Head of caudate nucleus (tissue), 42 donors: ENCODE measurements at regions not wholly inside any gene's neighbourhood (a gene's known extent, or its start where the extent isn't known, plus 50 kb on each side); places are given as distances from the start of the nearest gene placed in this dataset.
A peak's percentile ranks its signal among the peaks of the same experiment; 100 is the strongest.

Experiments
- DNase-seq, 42 donors: peaks; one replicate each; pipeline versions ENCODE4 v3.0.0 to v3.0.0-alpha.2; 2020 to 2021; ENCODE audit warnings: mixed read lengths in 7 of 42
- intact Hi-C: fragments of 100-400 bp; cut with DNase I; formaldehyde crosslinking; loops from one replicate; pipeline ENCODE4 v1.15.0; 2022

GRCh38 chr20:53718142-53719021, 124.7 kb upstream of the ZNF217 start:
- intact Hi-C loops, result no loop called here
- DNase-seq, result no peak

GRCh38 chr20:53716395-53716794, 122.8 kb upstream of the ZNF217 start:
- intact Hi-C loops, result no loop called here
- no peak for DNase-seq

DNA sequence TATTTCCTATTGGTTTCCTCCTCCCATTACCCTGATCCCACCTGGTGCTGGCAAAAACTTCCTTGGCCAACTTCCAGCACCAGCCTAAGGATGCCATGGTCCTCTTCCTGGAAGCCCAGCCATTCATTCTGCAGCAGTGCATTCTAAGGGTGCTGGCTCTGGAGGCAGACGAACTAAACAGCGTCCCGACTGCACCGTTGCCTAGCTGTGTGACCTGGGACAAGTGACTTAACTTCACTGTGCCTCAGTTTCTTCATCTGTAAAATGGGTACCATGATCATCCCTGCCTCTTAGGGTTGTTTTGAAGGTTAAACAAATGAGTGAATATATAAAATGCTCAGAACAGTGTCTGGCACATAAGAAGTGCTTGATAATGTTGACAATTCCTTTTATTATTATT, 120.9 kb upstream of the ZNF217 start:
- intact Hi-C loops, result no loop called here

GRCh38 chr20:53713328-53714056, 119.9 kb upstream of the ZNF217 start:
- no peak for DNase-seq
- intact Hi-C loops, result no loop called here

More for the DNA sequence above, 120.9 kb upstream of the ZNF217 start:
- no peak for DNase-seq

- intact Hi-C loops, result no loop called here
These were observed 118.8 kb upstream of the ZNF217 start for GRCh38 chr20:53712212-53712977.

DNA sequence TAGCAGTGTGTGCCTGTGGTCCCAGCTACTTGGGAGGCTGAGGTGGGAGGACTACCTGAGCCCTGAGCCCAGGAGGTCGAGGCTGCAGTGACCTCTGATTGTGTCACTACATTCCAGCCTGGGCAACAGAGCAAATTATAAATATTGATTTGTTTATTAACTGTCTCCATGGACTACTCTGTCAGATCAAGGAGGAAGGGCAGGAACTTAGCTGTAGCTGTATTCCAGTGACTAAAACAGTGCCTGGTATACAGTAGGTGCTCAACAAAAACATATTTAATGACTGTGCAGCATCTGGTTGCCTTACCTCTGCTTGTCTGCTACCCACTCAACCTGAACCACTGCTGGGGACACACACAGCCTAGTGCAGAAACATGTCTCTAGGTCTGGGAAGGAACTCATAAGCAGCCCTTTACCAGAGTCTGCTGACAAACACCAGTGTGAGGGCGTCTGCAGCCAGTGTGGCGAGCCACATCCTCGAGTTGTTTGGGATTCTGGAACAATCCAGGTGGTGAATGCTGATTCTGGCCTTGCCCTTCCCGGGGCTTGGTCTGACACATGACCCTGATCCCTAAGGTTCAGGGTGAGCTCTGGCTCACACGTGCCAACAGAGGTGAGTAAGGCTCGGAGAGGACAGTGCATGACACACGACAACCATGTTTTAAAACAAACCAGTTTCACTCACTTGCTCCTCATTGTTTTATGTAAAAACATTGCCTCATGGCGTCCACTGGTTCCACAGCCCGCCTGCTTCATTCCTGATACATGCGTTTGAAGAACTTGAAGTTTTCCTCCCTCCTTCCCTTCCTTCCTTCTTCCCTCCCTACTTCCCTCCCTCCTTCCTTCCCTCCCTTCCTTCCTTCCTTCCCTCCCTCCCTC, 117.9 kb upstream of the ZNF217 start:
- no peak for DNase-seq
- intact Hi-C loops, result no loop called here

More at GRCh38 chr20:53712212-53712977, 118.8 kb upstream of the ZNF217 start:
- DNase-seq, result no peak

- intact Hi-C loops, result no loop called here
- no peak for DNase-seq
These were observed 114.7 kb upstream of the ZNF217 start for GRCh38 chr20:53708129-53708968.

DNA sequence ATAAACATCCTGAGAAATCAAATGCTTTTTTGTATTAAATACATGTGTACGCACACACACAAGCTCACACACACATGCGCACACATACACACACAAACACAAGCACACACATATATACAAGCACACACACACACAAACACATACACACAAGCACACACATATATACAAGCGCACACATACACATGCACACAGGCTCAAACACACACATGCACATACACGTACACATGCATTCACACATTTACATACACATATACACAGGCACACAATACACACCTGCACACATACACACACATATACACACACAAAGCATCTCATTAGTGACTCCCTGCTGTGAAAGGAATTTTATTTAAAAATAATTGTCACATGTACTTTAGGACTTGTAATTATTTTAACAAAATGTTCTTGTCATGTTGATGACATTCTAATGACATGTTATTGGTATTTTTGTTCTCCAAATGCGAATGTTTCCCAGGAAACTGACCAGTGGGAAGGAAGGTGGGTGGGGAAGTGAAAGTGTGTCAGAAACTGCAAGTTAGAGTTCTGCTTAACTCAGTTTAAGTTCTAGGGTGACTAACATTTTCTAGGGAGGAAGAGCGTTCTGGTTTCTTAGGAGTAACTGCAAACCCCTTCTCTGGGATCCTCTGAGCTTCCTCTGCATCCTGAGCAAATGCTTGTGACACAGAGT, 113.9 kb upstream of the ZNF217 start:
- intact Hi-C loops, result no loop called here
- peak in 1 of 42 donors; percentile 6 for DNase-seq

DNA sequence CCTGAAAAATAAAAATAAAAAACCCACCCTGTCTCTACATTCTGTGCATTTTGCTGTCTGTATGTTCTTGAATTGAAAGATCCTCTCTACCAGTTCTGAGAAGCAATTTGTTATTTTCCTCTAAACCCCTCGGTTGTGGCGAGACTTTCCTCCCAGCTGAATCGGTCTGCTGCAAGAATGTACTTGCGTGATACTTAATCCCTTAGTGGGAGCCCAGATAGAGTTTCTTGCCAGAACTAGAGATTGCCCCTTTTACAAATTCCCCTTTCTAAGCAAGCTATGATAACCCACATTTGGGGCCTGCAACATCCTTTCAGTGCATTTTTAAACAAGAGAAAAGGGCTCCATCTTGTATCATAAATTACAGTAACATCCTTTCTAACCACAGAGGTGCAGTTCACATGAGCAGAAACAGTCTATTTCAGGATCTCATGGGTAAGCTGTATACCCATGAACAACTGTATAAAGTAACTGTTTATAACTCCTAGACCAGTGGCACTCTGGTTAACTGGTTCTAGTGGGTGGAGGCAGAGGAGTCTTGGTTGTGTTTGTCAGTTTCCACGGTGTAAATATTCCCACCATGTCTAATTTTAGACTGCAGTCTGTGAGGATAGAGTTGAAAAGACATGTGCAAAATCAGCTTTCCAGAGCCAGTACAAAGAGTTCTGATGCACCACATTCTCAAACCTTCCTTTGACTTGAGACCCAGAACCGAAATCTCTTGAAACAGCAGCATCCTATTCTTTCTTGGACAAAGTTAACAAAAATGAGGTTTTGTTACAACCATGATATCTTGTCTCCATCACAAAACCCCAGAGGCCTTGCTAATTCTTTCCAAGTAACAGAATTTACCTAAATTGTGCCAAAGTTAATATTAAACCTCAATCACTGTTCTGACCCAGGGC, 113.1 kb upstream of the ZNF217 start:
- intact Hi-C loops, result no loop called here
- DNase-seq, result no peak

- no peak for DNase-seq
- intact Hi-C loops, result no loop called here
These were observed 112.4 kb upstream of the ZNF217 start for GRCh38 chr20:53706008-53706465.

- intact Hi-C loops, result no loop called here
- no peak for DNase-seq
These were observed 109.0 kb upstream of the ZNF217 start for GRCh38 chr20:53702617-53703016.

DNA sequence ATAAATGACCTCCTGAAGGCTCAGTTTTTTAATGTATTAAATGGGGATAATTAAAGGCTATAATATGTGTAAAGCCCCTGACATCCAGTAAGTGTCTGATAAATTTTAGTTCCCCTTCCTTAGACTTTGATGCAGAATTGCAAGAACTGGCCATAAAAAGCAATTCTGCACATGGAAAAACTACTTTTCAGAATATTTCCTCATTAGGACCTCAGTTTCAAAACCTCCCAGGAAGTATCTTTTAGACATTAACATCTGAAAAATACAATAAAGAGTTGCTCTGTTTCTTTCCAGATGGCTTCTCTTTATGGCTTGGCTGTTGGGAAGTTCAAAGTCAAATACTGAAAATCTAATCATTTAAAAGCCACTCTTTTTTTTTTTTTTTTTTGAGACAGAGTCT, 106.3 kb upstream of the ZNF217 start:
- intact Hi-C loops, result no loop called here
- DNase-seq, result no peak

DNA sequence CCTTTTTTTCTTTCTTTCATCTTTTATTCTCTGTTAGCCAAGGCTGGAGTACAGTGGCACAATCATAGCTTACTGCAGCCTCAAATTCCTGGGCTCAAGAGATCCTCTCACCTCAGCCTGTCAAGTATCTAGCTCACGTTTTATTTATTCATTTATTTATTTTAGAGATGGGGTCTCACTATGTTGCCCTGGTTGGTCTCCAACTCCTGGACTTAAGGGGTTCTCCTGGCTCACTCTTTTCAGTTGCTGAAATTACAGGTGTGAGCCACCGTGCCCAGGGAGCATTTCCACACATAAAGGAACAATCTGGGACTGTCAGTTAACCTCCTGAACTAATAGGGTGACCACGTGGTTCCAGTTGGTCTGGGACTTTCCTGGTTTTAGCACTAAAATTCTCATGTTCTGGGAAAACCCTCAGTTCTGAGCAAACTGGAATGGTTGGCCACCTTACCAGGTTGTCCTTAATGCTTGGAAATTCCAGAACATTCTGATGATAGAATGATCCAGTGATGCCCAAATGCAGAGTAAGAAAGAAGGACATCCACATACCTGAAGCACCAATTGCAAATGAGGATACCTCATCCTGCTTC, 105.5 kb upstream of the ZNF217 start:
- intact Hi-C loops, result no loop called here
- DNase-seq, result no peak

DNA sequence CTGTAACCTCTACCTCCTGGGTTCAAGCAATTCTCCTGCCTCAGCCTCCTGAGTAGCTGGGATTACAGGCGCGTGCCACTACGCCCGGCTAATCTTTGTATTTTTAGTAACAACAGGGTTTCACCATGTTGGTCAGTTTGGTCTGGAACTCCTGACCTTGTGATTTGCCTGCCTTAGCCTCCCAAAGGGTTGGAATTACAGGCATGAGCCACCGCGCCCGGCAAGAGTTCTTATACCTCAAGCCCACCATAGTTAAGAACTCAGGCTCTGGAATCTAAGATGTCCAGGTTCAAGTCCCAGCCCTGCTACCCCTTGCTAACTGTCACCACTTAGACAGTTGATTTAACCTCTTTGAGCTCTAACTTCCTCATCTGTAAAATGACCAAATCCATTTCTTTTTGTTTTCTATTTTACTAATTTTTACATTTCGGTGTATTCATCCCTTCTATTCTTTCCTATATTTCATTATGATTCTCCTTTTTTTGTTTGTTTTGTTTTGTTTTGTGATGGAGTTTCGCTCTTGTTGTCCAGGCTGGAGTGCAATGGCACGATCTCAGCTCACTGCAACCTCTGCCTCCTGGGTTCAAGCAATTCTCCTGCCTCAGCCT, 104.8 kb upstream of the ZNF217 start:
- DNase-seq, result no peak
- intact Hi-C loops, result no loop called here

DNA sequence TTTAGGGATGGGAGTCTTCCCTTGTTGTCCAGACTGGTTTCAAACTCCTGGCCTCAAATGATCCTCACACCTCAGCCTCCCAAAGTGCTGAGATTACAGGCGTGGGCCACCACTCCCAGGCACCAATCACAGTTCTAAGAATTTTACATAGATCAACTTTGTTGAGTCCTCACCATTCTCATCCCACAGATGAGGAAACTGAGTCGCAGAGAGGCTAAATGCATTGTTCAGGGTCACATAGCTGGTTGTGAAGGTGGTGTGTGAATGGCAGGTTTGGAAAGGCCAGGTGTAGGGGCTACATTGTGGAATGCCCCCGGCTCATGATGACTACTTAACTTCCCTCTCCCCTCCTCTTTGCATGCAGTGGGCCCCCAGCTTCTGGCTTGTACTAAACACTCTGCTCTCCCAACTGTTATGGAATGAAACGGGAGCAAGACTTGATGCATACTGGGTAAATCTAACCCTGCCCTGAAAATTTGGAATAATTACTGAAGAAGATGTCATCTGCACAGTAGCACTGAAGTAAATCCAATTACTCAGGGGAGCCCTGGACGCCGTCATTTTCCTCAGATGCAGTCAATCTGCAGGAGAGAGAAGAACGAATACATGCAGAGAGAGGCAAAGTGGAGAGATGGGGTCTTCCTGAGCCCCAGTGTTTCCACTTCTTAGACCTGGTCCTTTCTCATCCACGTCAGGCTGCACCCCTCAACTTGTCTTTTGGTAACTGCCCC, 102.3 kb upstream of the ZNF217 start:
- no peak for DNase-seq
- intact Hi-C loops, result no loop called here
